Stomach (tissue), 8 donors: ENCODE measurements at regions not wholly inside any gene's neighbourhood (a gene's known extent, or its start where the extent isn't known, plus 50 kb on each side); places are given as distances from the start of the nearest gene placed in this dataset.
"Not testable (repeated sequence)": the region's sequence is repeated elsewhere in the genome, so short reads cannot be mapped to it uniquely, and the experiment has no call there.

ENCODE experiments used
- DNase-seq, 2 donors: peaks; one replicate each; pipeline versions ENCODE4 v3.0.0 to v3.0.0-alpha.2; 2013 to 2019
- H3K27ac ChIP-seq, 5 donors: fragments of 200-600 bp in 4 of 5; sonication (generic) in 4 of 5; one replicate each; pipeline ENCODE4 v1.5.1; 2013 to 2019; ENCODE audit warnings: mild to moderate bottlenecking in 1 of 5, moderate library complexity in 1 of 5
- H3K27me3 ChIP-seq, 3 donors: fragments of 200-600 bp; sonication (generic); one replicate each; pipeline ENCODE4 v1.5.1; 2017 to 2019; ENCODE audit warnings: mixed run types in 1 of 3
- H3K36me3 ChIP-seq, 4 donors: fragments of 200-600 bp; sonication (generic); 1 replicate in 3 of 4; 2 replicates in 1 of 4; pipeline ENCODE4 v1.5.1; 2016 to 2019
- H3K4me1 ChIP-seq, 4 donors: fragments of 200-600 bp; sonication (generic); one replicate each; pipeline ENCODE4 v1.5.1; 2016 to 2019
- H3K4me3 ChIP-seq, 4 donors: fragments of 200-600 bp; sonication (generic) in 3 of 4; one replicate each; pipeline ENCODE4 v1.5.1; 2016 to 2019; ENCODE audit warnings: mild to moderate bottlenecking in 1 of 4
- H3K9me3 ChIP-seq, 4 donors: fragments of 200-600 bp; sonication (generic); one replicate each; pipeline ENCODE4 v1.5.1; 2016 to 2019
- EP300 ChIP-seq: sonication (generic); formaldehyde crosslinking; IDR thresholded peaks from one replicate; pipeline ENCODE4 v1.6.1; 2017; ENCODE audit warnings: antibody characterized with exemption
- POLR2A ChIP-seq, 4 donors: fragments of 450-650 bp; IDR thresholded peaks; one replicate each; pipeline ENCODE4 v1.6.1; 2016; ENCODE audit warnings: antibody characterized with exemption in 4 of 4, control low read depth in 2 of 4, mild to moderate bottlenecking in 1 of 4, moderate library complexity in 1 of 4
- POLR2AphosphoS5 ChIP-seq, 3 donors: sonication (generic); formaldehyde crosslinking; IDR thresholded peaks; one replicate each; pipeline ENCODE4 v1.6.1; 2016; ENCODE audit warnings: antibody characterized with exemption in 3 of 3
- WGBS, 5 donors: extraction: QIAGEN DNeasy Blood & Tissue Kit in 3 of 5; methylation state at CpG; one replicate each; pipeline versions ENCODE4 v1.1.5 to v1.1.7; 2013 to 2018; 5-methylcytosine and 5-hydroxymethylcytosine counted together
- intact Hi-C: fragments of 100-400 bp; cut with DNase I; formaldehyde crosslinking; loops from one replicate; pipeline ENCODE4 v1.15.1; 2023; ENCODE audit warnings: low total_unique reads
- TF ChIP-seq, protein P1 (sequence below), 7 experiments: fragments of 450-650 bp in 4 of 7; fragments of 200-600 bp in 3 of 7; sonication (generic) in 3 of 7; IDR thresholded peaks; one replicate each; pipeline ENCODE4 v1.5.1; 2016 to 2019; ENCODE audit warnings: antibody characterized with exemption in 7 of 7, control low read depth in 2 of 7, mild to moderate bottlenecking in 1 of 7
- donor health status: healthy with polysubstance abuse.
- donor health status: Bipolar disorder and iron deficiency.
- donor health status: healthy.

DNA sequence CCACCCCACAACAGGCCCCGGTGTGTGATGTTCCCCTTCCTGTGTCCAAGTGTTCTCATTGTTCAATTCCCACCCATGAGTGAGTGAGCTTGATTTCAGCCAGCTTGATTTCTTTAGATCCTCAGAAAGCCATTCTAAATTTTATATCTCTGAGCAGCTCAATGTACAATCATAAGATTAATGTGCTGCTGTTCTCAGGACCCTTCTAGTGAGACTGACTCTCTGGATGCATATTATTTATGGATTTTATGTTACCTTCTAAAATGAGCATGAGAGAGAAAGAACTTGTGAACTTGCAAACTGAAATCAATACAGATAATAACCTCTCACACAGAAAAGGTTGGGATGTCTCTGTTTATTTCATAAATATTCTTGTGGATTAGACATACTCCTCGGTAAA is 1133.5 kb upstream of the TMPRSS15 start:
- TF ChIP-seq POLR2A (IDR thresholded peaks at IDR 0.05) (no peak), POLR2AphosphoS5 (IDR thresholded peaks at IDR 0.05) (no peak), EP300 (no peak)
- TF ChIP-seq, protein P1, sequence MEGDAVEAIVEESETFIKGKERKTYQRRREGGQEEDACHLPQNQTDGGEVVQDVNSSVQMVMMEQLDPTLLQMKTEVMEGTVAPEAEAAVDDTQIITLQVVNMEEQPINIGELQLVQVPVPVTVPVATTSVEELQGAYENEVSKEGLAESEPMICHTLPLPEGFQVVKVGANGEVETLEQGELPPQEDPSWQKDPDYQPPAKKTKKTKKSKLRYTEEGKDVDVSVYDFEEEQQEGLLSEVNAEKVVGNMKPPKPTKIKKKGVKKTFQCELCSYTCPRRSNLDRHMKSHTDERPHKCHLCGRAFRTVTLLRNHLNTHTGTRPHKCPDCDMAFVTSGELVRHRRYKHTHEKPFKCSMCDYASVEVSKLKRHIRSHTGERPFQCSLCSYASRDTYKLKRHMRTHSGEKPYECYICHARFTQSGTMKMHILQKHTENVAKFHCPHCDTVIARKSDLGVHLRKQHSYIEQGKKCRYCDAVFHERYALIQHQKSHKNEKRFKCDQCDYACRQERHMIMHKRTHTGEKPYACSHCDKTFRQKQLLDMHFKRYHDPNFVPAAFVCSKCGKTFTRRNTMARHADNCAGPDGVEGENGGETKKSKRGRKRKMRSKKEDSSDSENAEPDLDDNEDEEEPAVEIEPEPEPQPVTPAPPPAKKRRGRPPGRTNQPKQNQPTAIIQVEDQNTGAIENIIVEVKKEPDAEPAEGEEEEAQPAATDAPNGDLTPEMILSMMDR (IDR thresholded peaks at IDR 0.05): no peak
- no peak for DNase-seq
- intact Hi-C loops: no loop called here
- Histone ChIP-seq H3K27me3 (no peaks in the 10 kb centered on the region), H3K9me3 (no peaks in the 10 kb centered on the region), H3K4me1 (no peaks in the 10 kb centered on the region), H3K36me3 (no peaks in the 10 kb centered on the region), H3K4me3 (no peak overlapping the region), H3K27ac (no peak overlapping the region)
- WGBS, 5 donors: 71 to 89% (median 83%) methylated on average over 2 of the region's 2 CpGs

DNA sequence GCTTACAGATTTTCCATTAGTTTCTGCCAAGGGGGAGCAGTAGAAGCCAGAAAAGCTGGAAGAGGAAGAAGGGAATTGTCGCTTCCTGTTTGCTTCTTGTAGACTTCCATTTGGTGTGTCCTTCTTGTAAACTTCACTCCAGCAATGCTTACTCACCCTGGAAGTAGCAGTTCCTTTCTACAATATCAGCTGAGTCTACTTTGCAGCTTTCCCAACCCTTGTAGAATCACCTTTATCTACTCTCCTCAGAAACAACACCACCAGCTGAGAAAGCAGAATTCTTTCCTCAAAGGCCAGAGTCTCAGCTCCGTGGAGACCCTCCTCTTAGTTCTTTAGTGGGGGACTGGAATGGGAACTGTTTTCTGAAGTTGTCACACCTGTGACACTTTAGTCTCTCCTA is 1136.7 kb upstream of the TMPRSS15 start:
- H3K36me3 ChIP-seq: no peaks in the 10 kb centered on the region
- H3K4me3 ChIP-seq: no peak overlapping the region
- no peaks in the 10 kb centered on the region for H3K4me1 ChIP-seq
- intact Hi-C loops: no loop called here
- H3K27ac ChIP-seq: no peak overlapping the region
- H3K27me3 ChIP-seq: no peaks in the 10 kb centered on the region
- 37 to 63% (median 57%) methylated on average over 2 of the region's 2 CpGs for WGBS, 5 donors
- TF ChIP-seq POLR2A (IDR thresholded peaks at IDR 0.05) (no peak), POLR2AphosphoS5 (IDR thresholded peaks at IDR 0.05) (no peak), EP300 (no peak)
- TF ChIP-seq, protein P1 (IDR thresholded peaks at IDR 0.05): no peak
- H3K9me3 ChIP-seq: peaks cover 0 to 15% (median 4%) of the 10 kb centered on the region in 4 donors
- DNase-seq: peak in 1 of 2 donors; percentile 3

DNA sequence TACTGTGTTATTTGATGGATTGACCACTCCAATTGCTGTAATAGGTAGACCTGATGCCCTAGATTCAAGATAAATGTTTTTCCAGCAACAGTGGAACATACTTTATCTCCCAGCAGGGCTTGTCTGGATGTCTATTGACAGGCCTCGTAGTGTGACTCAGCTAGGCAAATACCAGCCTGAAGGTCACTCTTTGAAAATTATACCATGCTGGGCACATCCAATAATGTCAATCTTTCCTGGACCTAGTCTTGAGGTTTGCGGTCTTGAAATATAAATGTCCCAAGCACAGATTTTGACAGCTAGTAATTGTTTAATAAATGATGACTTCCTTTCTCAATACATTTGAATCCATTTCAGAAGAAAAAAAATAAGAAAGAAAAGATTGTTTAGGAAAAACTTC is 1138.0 kb upstream of the TMPRSS15 start:
- TF ChIP-seq EP300: no peak
- TF ChIP-seq POLR2A (IDR thresholded peaks at IDR 0.05): no peak
- TF ChIP-seq POLR2AphosphoS5 (IDR thresholded peaks at IDR 0.05): no peak
- TF ChIP-seq, protein P1 (IDR thresholded peaks at IDR 0.05): no peak
- WGBS, 5 donors: 45 to 56% (median 48%) methylated on average over 2 of the region's 2 CpGs
- Histone ChIP-seq H3K36me3 (no peaks in the 10 kb centered on the region), H3K27ac (no peak overlapping the region), H3K4me3 (no peak overlapping the region), H3K4me1 (no peaks in the 10 kb centered on the region), H3K9me3 (peaks cover 0 to 24% (median 4%) of the 10 kb centered on the region in 4 donors), H3K27me3 (no peaks in the 10 kb centered on the region)
- intact Hi-C loops: no loop called here
- peak in 1 of 2 donors; percentile 30 for DNase-seq

DNA sequence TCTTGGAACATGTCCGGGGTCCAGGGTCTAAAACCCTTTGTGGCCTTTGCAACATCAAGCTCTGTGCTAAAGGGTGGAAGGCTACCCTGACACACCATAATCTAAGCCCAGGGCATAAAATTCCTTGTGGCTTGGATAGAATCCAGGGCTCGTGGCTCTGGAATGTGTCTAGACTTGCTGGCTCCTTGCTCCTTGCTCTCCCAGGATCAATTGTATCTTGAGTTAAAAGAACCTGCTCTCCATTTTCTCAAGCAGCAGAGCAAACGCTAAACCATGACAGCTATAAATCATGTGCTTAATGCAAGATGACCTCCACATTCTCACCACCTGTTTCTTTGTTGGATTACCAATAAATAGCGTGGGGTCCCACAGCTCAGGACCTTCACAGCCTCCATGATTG is 1140.9 kb upstream of the TMPRSS15 start:
- DNase-seq, H3K27me3 ChIP-seq, H3K4me1 ChIP-seq, H3K27ac ChIP-seq, H3K36me3 ChIP-seq, intact Hi-C loops, H3K4me3 ChIP-seq: not testable (repeated sequence)
- H3K9me3 ChIP-seq: peaks cover 0 to 25% (median 4%) of the 10 kb centered on the region in 4 donors
- 52 to 60% (median 56%) methylated on average over 4 of the region's 4 CpGs for WGBS, 5 donors

DNA sequence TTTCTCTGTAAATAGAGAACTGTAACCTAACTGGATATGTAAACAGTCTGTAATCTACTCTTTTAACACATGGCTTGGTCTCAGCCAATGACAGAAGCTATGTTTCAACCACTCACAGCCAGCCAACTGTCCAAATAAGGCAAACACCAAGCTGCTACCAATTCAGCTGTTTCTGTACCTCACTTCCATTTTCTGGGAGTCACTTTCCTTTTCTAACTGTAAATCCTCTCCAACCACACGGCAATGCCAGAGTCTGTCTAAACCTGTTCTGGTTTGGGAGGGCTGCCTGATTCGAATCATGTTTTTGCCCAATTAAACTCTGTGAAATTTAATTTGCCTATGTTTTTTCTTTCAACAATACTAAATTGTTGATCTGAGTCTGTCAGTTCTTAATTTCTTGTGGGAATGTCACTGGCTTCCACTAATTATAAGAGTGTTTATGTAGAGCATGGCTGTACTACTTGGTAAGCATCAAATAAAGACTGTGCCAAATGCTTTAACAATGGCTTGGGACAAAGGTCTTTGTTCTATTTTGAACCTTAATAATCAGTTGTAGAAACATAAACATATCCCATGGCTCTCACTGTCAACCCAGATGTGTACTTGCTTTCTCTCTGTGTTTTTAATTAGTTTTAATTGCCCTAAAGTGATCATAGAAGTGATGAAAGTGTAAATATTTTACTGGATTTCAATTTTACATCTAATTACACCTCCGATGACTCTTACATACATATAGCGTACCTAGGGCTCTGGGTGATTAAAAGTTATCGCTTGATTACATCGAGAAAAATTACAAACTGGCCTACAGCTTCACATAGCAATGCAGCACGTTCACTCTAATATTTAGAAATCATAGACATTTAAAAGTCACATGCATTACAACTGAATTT is 1144.6 kb upstream of the TMPRSS15 start:
- no peaks in the 10 kb centered on the region for H3K4me1 ChIP-seq
- intact Hi-C loops: no loop called here
- 76 to 91% (median 82%) methylated on average over 7 of the region's 7 CpGs for WGBS, 5 donors
- H3K9me3 ChIP-seq: peaks cover 0 to 25% (median 7%) of the 10 kb centered on the region in 4 donors
- DNase-seq: no peak
- H3K4me3 ChIP-seq: no peak overlapping the region
- TF ChIP-seq, protein P1 (IDR thresholded peaks at IDR 0.05): no peak
- TF ChIP-seq EP300 (no peak), POLR2AphosphoS5 (IDR thresholded peaks at IDR 0.05) (no peak)
- H3K27ac ChIP-seq: no peak overlapping the region
- no peaks in the 10 kb centered on the region for H3K27me3 ChIP-seq
- no peaks in the 10 kb centered on the region for H3K36me3 ChIP-seq
